ENCODE measurements at regions not wholly inside any gene's neighbourhood (a gene's known extent, or its start where the extent isn't known, plus 50 kb on each side); places are given as distances from the start of the nearest gene placed in this dataset.

DNA sequence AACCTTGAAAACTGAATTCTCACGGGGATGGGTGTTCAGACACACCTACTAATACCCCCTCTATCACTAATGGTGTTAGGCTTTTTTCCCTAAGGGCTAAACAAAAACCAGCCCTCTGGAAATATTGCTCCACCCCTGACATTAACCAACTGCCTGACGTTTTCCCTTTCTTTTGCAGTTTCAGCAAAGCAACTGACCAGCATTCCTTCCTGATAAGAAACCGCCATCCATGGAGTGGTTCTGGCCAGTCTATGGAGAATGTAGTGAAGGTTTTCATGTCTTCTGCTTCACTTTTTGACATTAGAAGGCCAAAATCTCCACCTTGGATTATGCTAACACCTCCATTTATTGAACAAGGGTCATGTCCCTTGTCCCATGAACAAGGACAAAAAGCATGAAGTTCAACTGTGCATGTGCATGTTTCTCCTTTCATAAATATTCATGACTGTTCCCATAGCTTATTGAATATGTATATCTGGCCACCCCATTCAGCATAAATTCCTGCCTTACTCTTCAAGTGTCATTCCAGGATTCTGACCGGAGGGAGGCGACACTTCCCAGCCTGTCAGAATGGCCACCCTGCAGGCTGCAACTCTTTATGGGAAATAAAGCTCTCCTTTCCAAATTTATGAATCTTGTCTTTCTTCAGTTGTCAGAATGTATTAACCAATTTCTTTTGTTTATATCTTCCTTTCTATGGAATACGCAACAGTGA, 314.3 kb downstream of the HHIPL2 start:
- H3K36me3 ChIP-seq, result no peaks in the 10 kb centered on the region
- TF ChIP-seq, protein P1, sequence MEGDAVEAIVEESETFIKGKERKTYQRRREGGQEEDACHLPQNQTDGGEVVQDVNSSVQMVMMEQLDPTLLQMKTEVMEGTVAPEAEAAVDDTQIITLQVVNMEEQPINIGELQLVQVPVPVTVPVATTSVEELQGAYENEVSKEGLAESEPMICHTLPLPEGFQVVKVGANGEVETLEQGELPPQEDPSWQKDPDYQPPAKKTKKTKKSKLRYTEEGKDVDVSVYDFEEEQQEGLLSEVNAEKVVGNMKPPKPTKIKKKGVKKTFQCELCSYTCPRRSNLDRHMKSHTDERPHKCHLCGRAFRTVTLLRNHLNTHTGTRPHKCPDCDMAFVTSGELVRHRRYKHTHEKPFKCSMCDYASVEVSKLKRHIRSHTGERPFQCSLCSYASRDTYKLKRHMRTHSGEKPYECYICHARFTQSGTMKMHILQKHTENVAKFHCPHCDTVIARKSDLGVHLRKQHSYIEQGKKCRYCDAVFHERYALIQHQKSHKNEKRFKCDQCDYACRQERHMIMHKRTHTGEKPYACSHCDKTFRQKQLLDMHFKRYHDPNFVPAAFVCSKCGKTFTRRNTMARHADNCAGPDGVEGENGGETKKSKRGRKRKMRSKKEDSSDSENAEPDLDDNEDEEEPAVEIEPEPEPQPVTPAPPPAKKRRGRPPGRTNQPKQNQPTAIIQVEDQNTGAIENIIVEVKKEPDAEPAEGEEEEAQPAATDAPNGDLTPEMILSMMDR (IDR thresholded peaks at IDR 0.05), result no peak
- H3K9me3 ChIP-seq, result no peaks in the 10 kb centered on the region
- H3K4me1 ChIP-seq (ENCODE audit: control insufficient read depth in 1 of 2, insufficient read depth in 1 of 2, low read depth in 1 of 2, low read length in 1 of 2), result no peaks in the 10 kb centered on the region
- H3K4me3 ChIP-seq (ENCODE audit: low read depth in 1 of 2, low read length in 1 of 2), result no peak overlapping the region
- H3K27ac ChIP-seq, result no peak overlapping the region
- H3K27me3 ChIP-seq, result no peaks in the 10 kb centered on the region

DNA sequence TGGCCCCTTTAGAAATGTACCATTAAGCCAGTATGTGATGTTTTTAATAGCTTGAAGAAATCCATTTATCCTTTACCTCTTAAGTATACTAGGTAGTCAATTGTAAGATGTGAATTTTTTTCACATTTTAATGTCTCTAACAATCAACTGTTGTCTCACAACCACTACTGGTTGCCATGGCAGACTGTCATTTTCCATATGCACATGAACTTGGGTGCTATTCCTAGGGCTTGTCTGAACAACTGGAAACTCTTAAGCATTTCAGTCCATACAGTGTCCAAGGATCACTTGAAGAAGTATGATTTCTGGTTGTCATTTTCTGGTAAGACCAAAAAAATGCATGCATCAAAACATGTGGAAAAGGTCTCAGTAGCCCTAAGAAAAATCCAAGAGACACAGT, 315.1 kb downstream of the HHIPL2 start:
- H3K27ac ChIP-seq, result no peak overlapping the region
- H3K9me3 ChIP-seq, result no peaks in the 10 kb centered on the region
- H3K36me3 ChIP-seq, result no peaks in the 10 kb centered on the region
- no peak overlapping the region for H3K4me3 ChIP-seq (ENCODE audit: low read depth in 1 of 2, low read length in 1 of 2)
- H3K27me3 ChIP-seq, result no peaks in the 10 kb centered on the region
- TF ChIP-seq, protein P1 (IDR thresholded peaks at IDR 0.05), result no peak
- no peaks in the 10 kb centered on the region for H3K4me1 ChIP-seq (ENCODE audit: control insufficient read depth in 1 of 2, insufficient read depth in 1 of 2, low read depth in 1 of 2, low read length in 1 of 2)

DNA sequence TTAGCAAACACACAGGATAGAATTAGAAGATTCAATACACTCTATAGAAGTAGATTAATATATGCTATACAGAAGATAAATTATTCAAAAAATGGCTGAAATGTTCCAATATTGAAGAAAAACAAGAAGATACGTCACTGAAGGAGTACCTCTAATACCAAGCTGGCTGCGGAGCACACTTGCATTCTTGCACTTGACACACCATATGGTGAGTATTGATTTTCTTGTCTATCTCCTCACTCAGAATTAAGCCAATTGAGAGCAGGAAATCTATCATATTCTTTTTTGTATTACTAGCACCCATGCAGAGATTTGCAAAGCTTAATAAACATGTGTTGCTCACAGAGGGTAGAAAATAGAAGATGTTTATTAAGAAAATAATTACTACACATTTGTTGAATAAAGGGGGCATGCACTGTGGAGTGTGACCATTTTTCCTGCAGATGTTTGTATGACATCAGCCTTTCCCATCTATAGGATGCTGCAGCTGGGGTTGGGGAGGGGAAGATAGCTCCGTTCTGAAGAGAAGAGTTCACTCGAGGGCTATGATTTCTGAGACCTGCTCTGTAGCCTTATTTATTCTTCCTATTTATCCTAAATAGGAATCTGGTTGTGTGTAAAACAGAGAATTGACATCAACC, 318.1 kb downstream of the HHIPL2 start:
- no peaks in the 10 kb centered on the region for H3K27me3 ChIP-seq
- no peak overlapping the region for H3K4me3 ChIP-seq (ENCODE audit: low read depth in 1 of 2, low read length in 1 of 2)
- TF ChIP-seq, protein P1 (IDR thresholded peaks at IDR 0.05), result no peak
- H3K27ac ChIP-seq, result no peak overlapping the region
- H3K36me3 ChIP-seq, result no peaks in the 10 kb centered on the region
- no peaks in the 10 kb centered on the region for H3K9me3 ChIP-seq
- no peaks in the 10 kb centered on the region for H3K4me1 ChIP-seq (ENCODE audit: control insufficient read depth in 1 of 2, insufficient read depth in 1 of 2, low read depth in 1 of 2, low read length in 1 of 2)

DNA sequence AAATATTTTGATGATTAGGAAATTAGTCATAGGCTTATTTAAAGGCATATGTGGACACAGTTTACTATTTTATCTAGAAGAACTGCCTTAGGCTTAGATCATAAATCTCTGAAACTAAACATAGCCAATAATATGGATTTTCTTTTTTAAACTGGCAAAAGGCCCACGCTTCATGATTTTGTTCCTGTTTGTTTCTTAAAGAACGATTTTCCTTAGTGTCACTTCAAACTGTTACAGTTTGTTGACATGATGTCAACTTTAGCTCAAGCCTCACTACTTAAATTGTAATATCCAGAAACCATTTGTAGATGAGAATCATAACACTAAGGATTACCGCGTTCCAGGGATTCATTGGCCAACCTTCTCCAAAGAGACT, 322.6 kb downstream of the HHIPL2 start:
- H3K4me3 ChIP-seq (ENCODE audit: low read depth in 1 of 2, low read length in 1 of 2), result no peak overlapping the region
- TF ChIP-seq, protein P1 (IDR thresholded peaks at IDR 0.05), result no peak
- no peaks in the 10 kb centered on the region for H3K36me3 ChIP-seq
- H3K27ac ChIP-seq, result no peak overlapping the region
- no peaks in the 10 kb centered on the region for H3K27me3 ChIP-seq
- H3K9me3 ChIP-seq, result no peaks in the 10 kb centered on the region
- no peaks in the 10 kb centered on the region for H3K4me1 ChIP-seq (ENCODE audit: control insufficient read depth in 1 of 2, insufficient read depth in 1 of 2, low read depth in 1 of 2, low read length in 1 of 2)

DNA sequence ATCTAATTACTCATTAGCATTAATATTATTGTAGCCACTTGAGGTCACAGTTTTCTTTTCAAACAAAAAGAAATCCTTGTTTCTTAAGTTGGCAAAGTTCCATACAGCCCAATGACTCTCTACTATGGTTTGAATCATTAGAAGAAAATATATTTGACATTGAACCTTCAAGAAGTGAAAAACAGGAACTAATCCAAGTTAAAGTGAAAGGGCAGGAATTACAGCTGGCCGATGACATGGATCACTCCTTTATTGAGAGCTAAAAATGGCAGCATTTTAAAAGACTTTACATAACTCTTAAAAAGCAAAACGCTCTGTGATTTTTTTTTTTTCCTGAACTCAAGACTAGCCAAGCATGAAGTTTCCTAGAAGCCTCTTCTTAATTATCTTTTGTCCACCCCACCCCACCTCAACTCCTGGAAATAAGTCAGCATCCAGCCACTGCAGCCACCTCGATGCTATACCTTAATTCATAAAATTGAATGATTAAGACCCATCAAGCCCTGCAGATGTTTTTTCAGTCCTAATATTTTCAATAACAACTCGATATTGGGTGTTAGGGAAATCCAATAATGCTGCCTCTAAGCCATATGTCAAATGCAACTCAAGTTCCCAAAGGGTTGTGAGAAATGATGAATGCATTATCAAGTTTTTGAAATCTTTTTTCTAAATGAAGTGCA, 323.1 kb downstream of the HHIPL2 start:
- Histone ChIP-seq H3K27ac (no peak overlapping the region), H3K27me3 (no peaks in the 10 kb centered on the region), H3K36me3 (no peaks in the 10 kb centered on the region), H3K4me1 (ENCODE audit: control insufficient read depth in 1 of 2, insufficient read depth in 1 of 2, low read depth in 1 of 2, low read length in 1 of 2) (no peaks in the 10 kb centered on the region), H3K4me3 (ENCODE audit: low read depth in 1 of 2, low read length in 1 of 2) (no peak overlapping the region), H3K9me3 (no peaks in the 10 kb centered on the region)
- TF ChIP-seq, protein P1 (IDR thresholded peaks at IDR 0.05), result no peak

Measured in neutrophil (primary cell).